H9 (cell line): ENCODE measurements at regions not wholly inside any gene's neighbourhood (a gene's known extent, or its start where the extent isn't known, plus 50 kb on each side); places are given as distances from the start of the nearest gene placed in this dataset.

Experiments
- DNase-seq: peaks from one replicate; pipeline ENCODE4 v3.0.0-alpha.2; 2017
- H2AFZ ChIP-seq: one replicate; pipeline ENCODE4 v1.6.1; 2013; ENCODE audit warnings: mild to moderate bottlenecking, low read length, control low read depth, moderate library complexity
- H2AK5ac ChIP-seq: 2 replicates; pipeline ENCODE4 v1.6.1; 2013; ENCODE audit warnings: low read length, control low read depth, mixed read lengths; ENCODE audit not compliant: insufficient read length
- H2BK120ac ChIP-seq: one replicate; pipeline ENCODE4 v1.6.1; 2013; ENCODE audit warnings: low read depth, mild to moderate bottlenecking, low read length, control low read depth, inconsistent platforms; ENCODE audit not compliant: poor library complexity, severe bottlenecking
- H2BK12ac ChIP-seq: 2 replicates; pipeline ENCODE4 v1.6.1; 2013; ENCODE audit warnings: low read length, control low read depth, mixed read lengths, low read depth; ENCODE audit not compliant: insufficient read length
- H2BK15ac ChIP-seq: 2 replicates; pipeline ENCODE4 v1.6.1; 2013; ENCODE audit warnings: low read depth, low read length, control low read depth
- H2BK20ac ChIP-seq: one replicate; pipeline ENCODE4 v1.6.1; 2013; ENCODE audit warnings: low read depth, mild to moderate bottlenecking, low read length, control low read depth, inconsistent platforms; ENCODE audit not compliant: poor library complexity, severe bottlenecking
- H2BK5ac ChIP-seq: 2 replicates; pipeline ENCODE4 v1.6.1; 2013; ENCODE audit warnings: low read length, control low read depth, mixed read lengths; ENCODE audit not compliant: insufficient read length
- H3K14ac ChIP-seq: 2 replicates; pipeline ENCODE4 v1.6.1; 2013; ENCODE audit warnings: low read length, control low read depth; ENCODE audit not compliant: insufficient read depth
- H3K18ac ChIP-seq: 2 replicates; pipeline ENCODE4 v1.6.1; 2013; ENCODE audit warnings: low read depth, mild to moderate bottlenecking, mixed read lengths, low read length, control low read depth; ENCODE audit not compliant: insufficient read length
- H3K23ac ChIP-seq: 2 replicates; pipeline ENCODE4 v1.6.1; 2013; ENCODE audit warnings: low read length, control low read depth, mixed read lengths, low read depth; ENCODE audit not compliant: insufficient read length
- H3K23me2 ChIP-seq: 2 replicates; pipeline ENCODE4 v1.6.1; 2013; ENCODE audit warnings: low read depth, mild to moderate bottlenecking, mixed read lengths, low read length, control low read depth; ENCODE audit not compliant: insufficient read length, poor library complexity, severe bottlenecking
- H3K27ac ChIP-seq: 2 replicates; pipeline ENCODE4 v1.5.1; 2013; ENCODE audit warnings: low read length, control low read depth, mixed read lengths, low read depth; ENCODE audit not compliant: insufficient read length
- H3K27me3 ChIP-seq: 2 replicates; pipeline ENCODE4 v1.6.1; 2013; ENCODE audit warnings: low read length, control low read depth, inconsistent platforms; ENCODE audit not compliant: insufficient read depth
- H3K4ac ChIP-seq: 2 replicates; pipeline ENCODE4 v1.6.1; 2013; ENCODE audit warnings: low read depth, mild to moderate bottlenecking, control low read depth, inconsistent platforms, low read length, moderate library complexity
- H3K4me1 ChIP-seq: 2 replicates; pipeline ENCODE4 v1.6.1; 2013; ENCODE audit warnings: low read length, control low read depth, inconsistent platforms; ENCODE audit not compliant: insufficient read depth
- H3K4me2 ChIP-seq: 2 replicates; pipeline ENCODE4 v1.6.1; 2013; ENCODE audit warnings: low read length, control low read depth, mixed read lengths; ENCODE audit not compliant: insufficient read length, insufficient read depth
- H3K56ac ChIP-seq: 2 replicates; pipeline ENCODE4 v1.6.1; 2013; ENCODE audit warnings: low read depth, mild to moderate bottlenecking, mixed read lengths, low read length, control low read depth; ENCODE audit not compliant: insufficient read length
- H3K79me1 ChIP-seq: 2 replicates; pipeline ENCODE4 v1.6.1; 2013; ENCODE audit warnings: low read depth, mild to moderate bottlenecking, moderate library complexity, low read length, control low read depth, inconsistent platforms; ENCODE audit not compliant: insufficient read depth, poor library complexity, severe bottlenecking
- H3K79me2 ChIP-seq: 2 replicates; pipeline ENCODE4 v1.6.1; 2013; ENCODE audit warnings: low read length, control low read depth, inconsistent platforms; ENCODE audit not compliant: insufficient read depth
- H3K9ac ChIP-seq: 2 replicates; pipeline ENCODE4 v1.6.1; 2013; ENCODE audit warnings: low read length, control low read depth, mixed read lengths; ENCODE audit not compliant: insufficient read length; ENCODE audit errors: extremely low read depth
- H3K9me3 ChIP-seq: one replicate; pipeline ENCODE4 v1.6.1; 2013; ENCODE audit warnings: low read depth, low read length, inconsistent platforms; ENCODE audit not compliant: control insufficient read depth
- H3T11ph ChIP-seq: one replicate; pipeline ENCODE4 v1.6.1; 2013; ENCODE audit warnings: mild to moderate bottlenecking, low read length, control low read depth, inconsistent platforms
- H4K20me1 ChIP-seq: one replicate; pipeline ENCODE4 v1.6.1; 2013; ENCODE audit not compliant: control insufficient read depth, insufficient read length, insufficient read depth
- H4K5ac ChIP-seq: 2 replicates; pipeline ENCODE4 v1.6.1; 2013; ENCODE audit warnings: low read depth, mild to moderate bottlenecking, mixed read lengths, low read length, control low read depth; ENCODE audit not compliant: insufficient read length
- H4K8ac ChIP-seq: replicated peaks from 2 replicates; pipeline ENCODE4 v1.6.1; 2013; ENCODE audit warnings: low read length, control low read depth, mixed read lengths, low read depth; ENCODE audit not compliant: insufficient read length
- H4K91ac ChIP-seq: 2 replicates; pipeline ENCODE4 v1.6.1; 2013; ENCODE audit warnings: low read depth, mild to moderate bottlenecking, moderate library complexity, mixed read lengths, low read length, control low read depth; ENCODE audit not compliant: insufficient read length
- H3K27ac Mint-ChIP-seq, 3 experiments: 2 replicates in 2 of 3; 3 replicates in 1 of 3; pipeline ENCODE4 v1.8.0; 2020 to 2021; ENCODE audit warnings: mixed read lengths in 3 of 3, mild to moderate bottlenecking in 1 of 3, moderate library complexity in 1 of 3
- H3K27me3 Mint-ChIP-seq: 2 replicates; pipeline ENCODE4 v1.8.0; 2021; ENCODE audit warnings: low read depth, mild to moderate bottlenecking, moderate library complexity, mixed read lengths
- H3K36me3 Mint-ChIP-seq, 3 experiments: 2 replicates in 2 of 3; 3 replicates in 1 of 3; pipeline ENCODE4 v1.8.0; 2020 to 2021; ENCODE audit warnings: low read depth in 3 of 3, mixed read lengths in 3 of 3; ENCODE audit not compliant: insufficient read depth in 1 of 3
- H3K4me1 Mint-ChIP-seq, 2 experiments: 2 replicates each; pipeline ENCODE4 v1.8.0; 2020; ENCODE audit warnings: mixed read lengths in 2 of 2
- H3K4me3 Mint-ChIP-seq, 2 experiments: 2 replicates in 1 of 2; 3 replicates in 1 of 2; pipeline ENCODE4 v1.8.0; 2020 to 2021; ENCODE audit warnings: mild to moderate bottlenecking in 2 of 2, mixed read lengths in 2 of 2, moderate library complexity in 1 of 2
- H3K9me3 Mint-ChIP-seq, 2 experiments: 2 replicates in 1 of 2; 3 replicates in 1 of 2; pipeline ENCODE4 v1.8.0; 2020; ENCODE audit warnings: mild to moderate bottlenecking in 2 of 2, mixed read lengths in 2 of 2, moderate library complexity in 1 of 2
- WGBS: extraction: QIAGEN DNeasy Blood & Tissue Kit; methylation state at CpG from one replicate; pipeline ENCODE4 v1.1.7; 2013; ENCODE audit warnings: missing lambda C conversion rate, low lambda C conversion rate, mixed read lengths; ENCODE audit not compliant: insufficient read length; ENCODE audit errors: extremely low coverage; 5-methylcytosine and 5-hydroxymethylcytosine counted together
- TF ChIP-seq, protein P1 (sequence below): fragments of 200-600 bp; sonication (generic); conservative IDR thresholded peaks from 3 replicates; pipeline ENCODE4 v1.8.0; 2021; ENCODE audit warnings: antibody characterized with exemption, mild to moderate bottlenecking

DNA sequence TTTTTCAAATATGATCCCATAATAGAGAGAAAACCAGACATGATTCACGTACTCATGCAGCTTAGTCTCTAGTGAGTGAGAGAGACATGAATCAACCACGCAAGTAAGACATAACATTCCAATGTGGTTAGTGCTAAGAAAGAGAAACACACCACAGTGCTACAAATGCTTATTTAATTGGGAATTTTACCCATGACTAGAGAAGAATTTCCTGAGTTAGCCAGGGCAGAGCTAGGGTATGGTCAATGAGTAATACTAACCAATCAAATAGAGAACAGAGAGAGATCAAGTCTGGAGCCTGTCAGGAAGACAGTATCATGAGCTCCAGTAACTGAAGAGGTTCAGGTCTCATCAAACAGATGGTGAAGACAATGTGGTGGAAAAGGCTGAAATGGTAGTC, 495.2 kb downstream of the PDGFC start:
- Mint-ChIP-seq H3K4me1 (no peaks in the 10 kb centered on the region), H3K27me3 (no peaks in the 10 kb centered on the region), H3K9me3 (no peaks in the 10 kb centered on the region), H3K27ac (no peak overlapping the region), H3K4me3 (no peak overlapping the region), H3K36me3 (no peaks in the 10 kb centered on the region)
- WGBS, result no CpG with 5 or more reads among the region's 2 CpGs
- Histone ChIP-seq H3K56ac (no peak overlapping the region), H3K4me2 (no peak overlapping the region), H3K79me1 (no peaks in the 10 kb centered on the region), H3K23me2 (no peaks in the 10 kb centered on the region), H4K5ac (no peak overlapping the region), H3K9me3 (no peaks in the 10 kb centered on the region), H2AK5ac (no peak overlapping the region), H3K4me1 (no peaks in the 10 kb centered on the region), H2BK12ac (no peak overlapping the region), H3K27ac (no peak overlapping the region), H3T11ph (no peak overlapping the region), H2BK120ac (no peak overlapping the region), H3K14ac (no peak overlapping the region), H2BK15ac (no peak overlapping the region), H3K4ac (no peak overlapping the region), H3K23ac (no peak overlapping the region), H3K9ac (no peak overlapping the region), H4K20me1 (no peaks in the 10 kb centered on the region), H2BK5ac (no peak overlapping the region), H2AFZ (no peak overlapping the region), H3K79me2 (no peaks in the 10 kb centered on the region), H4K8ac (no peak overlapping the region), H3K18ac (no peak overlapping the region), H2BK20ac (no peak overlapping the region), H3K27me3 (no peaks in the 10 kb centered on the region), H4K91ac (no peak overlapping the region)
- TF ChIP-seq, protein P1, sequence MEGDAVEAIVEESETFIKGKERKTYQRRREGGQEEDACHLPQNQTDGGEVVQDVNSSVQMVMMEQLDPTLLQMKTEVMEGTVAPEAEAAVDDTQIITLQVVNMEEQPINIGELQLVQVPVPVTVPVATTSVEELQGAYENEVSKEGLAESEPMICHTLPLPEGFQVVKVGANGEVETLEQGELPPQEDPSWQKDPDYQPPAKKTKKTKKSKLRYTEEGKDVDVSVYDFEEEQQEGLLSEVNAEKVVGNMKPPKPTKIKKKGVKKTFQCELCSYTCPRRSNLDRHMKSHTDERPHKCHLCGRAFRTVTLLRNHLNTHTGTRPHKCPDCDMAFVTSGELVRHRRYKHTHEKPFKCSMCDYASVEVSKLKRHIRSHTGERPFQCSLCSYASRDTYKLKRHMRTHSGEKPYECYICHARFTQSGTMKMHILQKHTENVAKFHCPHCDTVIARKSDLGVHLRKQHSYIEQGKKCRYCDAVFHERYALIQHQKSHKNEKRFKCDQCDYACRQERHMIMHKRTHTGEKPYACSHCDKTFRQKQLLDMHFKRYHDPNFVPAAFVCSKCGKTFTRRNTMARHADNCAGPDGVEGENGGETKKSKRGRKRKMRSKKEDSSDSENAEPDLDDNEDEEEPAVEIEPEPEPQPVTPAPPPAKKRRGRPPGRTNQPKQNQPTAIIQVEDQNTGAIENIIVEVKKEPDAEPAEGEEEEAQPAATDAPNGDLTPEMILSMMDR, result no peak
- no peak for DNase-seq
